ENCODE measurements at regions not wholly inside any gene's neighbourhood (a gene's known extent, or its start where the extent isn't known, plus 50 kb on each side); places are given as distances from the start of the nearest gene placed in this dataset.

- TF ChIP-seq CTCF (IDR thresholded peaks at IDR 0.05; ENCODE audit: low read depth, low read length) (no peak), EZH2phosphoT487 (IDR thresholded peaks at IDR 0.05; ENCODE audit: low read depth) (no peak)
Measured at GRCh38 chr3:34001990-34002389, 203.6 kb downstream of the PDCD6IP start.
